ENCODE measurements at regions not wholly inside any gene's neighbourhood (a gene's known extent, or its start where the extent isn't known, plus 50 kb on each side); places are given as distances from the start of the nearest gene placed in this dataset.

DNA sequence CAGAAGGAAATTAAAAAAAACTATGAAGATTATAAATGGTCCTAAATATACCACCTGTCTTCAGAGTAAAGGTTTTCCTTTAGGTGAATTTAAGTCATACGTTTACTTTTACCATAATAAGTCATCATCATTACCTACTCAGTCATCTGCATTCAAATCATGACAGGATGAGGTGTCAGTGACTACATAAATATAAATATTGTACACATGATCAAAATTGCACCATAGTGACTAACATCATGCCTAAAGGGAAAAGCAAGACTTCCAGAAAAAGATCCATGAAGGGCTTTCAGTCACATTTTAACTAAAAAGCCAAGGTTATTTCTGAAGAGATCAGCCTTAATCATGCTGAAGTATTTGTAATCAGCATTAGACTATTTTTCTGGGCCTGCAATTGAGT is 759.9 kb upstream of the FLRT2 start:
- TF ChIP-seq, protein P1, sequence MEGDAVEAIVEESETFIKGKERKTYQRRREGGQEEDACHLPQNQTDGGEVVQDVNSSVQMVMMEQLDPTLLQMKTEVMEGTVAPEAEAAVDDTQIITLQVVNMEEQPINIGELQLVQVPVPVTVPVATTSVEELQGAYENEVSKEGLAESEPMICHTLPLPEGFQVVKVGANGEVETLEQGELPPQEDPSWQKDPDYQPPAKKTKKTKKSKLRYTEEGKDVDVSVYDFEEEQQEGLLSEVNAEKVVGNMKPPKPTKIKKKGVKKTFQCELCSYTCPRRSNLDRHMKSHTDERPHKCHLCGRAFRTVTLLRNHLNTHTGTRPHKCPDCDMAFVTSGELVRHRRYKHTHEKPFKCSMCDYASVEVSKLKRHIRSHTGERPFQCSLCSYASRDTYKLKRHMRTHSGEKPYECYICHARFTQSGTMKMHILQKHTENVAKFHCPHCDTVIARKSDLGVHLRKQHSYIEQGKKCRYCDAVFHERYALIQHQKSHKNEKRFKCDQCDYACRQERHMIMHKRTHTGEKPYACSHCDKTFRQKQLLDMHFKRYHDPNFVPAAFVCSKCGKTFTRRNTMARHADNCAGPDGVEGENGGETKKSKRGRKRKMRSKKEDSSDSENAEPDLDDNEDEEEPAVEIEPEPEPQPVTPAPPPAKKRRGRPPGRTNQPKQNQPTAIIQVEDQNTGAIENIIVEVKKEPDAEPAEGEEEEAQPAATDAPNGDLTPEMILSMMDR (IDR thresholded peaks at IDR 0.05), result no peak
- TF ChIP-seq POLR2A (IDR thresholded peaks at IDR 0.05), result no peak
